ENCODE measurements at regions not wholly inside any gene's neighbourhood (a gene's known extent, or its start where the extent isn't known, plus 50 kb on each side); places are given as distances from the start of the nearest gene placed in this dataset.

DNA sequence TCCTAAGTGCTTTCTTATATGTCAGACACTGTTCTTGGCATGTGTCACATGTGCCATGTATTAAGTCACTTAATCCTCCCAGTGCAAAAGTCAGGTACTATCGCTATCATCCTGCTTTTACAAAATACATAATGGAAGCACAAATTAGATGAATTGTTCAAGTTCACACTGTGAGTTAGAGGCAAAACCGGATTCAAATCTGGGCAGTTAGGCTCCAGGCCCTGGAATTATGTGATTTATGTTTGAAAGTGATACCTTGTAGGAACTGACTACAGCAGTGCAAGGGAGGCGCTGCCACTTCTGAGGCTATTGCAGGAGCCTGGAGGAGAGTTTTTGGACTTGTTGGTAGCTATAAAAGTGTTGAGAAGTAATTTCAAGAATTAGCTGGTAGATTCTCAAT lies 358.3 kb downstream of the HLX start:
- TF ChIP-seq, protein P1, sequence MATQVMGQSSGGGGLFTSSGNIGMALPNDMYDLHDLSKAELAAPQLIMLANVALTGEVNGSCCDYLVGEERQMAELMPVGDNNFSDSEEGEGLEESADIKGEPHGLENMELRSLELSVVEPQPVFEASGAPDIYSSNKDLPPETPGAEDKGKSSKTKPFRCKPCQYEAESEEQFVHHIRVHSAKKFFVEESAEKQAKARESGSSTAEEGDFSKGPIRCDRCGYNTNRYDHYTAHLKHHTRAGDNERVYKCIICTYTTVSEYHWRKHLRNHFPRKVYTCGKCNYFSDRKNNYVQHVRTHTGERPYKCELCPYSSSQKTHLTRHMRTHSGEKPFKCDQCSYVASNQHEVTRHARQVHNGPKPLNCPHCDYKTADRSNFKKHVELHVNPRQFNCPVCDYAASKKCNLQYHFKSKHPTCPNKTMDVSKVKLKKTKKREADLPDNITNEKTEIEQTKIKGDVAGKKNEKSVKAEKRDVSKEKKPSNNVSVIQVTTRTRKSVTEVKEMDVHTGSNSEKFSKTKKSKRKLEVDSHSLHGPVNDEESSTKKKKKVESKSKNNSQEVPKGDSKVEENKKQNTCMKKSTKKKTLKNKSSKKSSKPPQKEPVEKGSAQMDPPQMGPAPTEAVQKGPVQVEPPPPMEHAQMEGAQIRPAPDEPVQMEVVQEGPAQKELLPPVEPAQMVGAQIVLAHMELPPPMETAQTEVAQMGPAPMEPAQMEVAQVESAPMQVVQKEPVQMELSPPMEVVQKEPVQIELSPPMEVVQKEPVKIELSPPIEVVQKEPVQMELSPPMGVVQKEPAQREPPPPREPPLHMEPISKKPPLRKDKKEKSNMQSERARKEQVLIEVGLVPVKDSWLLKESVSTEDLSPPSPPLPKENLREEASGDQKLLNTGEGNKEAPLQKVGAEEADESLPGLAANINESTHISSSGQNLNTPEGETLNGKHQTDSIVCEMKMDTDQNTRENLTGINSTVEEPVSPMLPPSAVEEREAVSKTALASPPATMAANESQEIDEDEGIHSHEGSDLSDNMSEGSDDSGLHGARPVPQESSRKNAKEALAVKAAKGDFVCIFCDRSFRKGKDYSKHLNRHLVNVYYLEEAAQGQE (IDR thresholded peaks at IDR 0.05; ENCODE audit: low read depth, low read length): no peak
- TF ChIP-seq MXI1 (IDR thresholded peaks at IDR 0.05; ENCODE audit: low read depth, low read length): no peak
- Histone ChIP-seq H3K9ac (no peak overlapping the region), H3K79me2 (ENCODE audit: insufficient read depth) (no peaks in the 10 kb centered on the region), H3K4me3 (ENCODE audit: low read depth in 2 of 2, low read length in 1 of 2) (no peak overlapping the region), H3K36me3 (replicated peaks in 1 of 2; ENCODE audit: control insufficient read depth in 1 of 2, insufficient read depth in 2 of 2, low read length in 1 of 2) (no peaks in the 10 kb centered on the region), H3K9me3 (no peaks in the 10 kb centered on the region), H3K4me1 (ENCODE audit: control insufficient read depth in 1 of 2, insufficient read depth in 2 of 2, low read depth in 1 of 2, low read length in 1 of 2) (no peaks in the 10 kb centered on the region; a peak in 1 of 4 replicates), H3F3A (replicated peaks; ENCODE audit: insufficient read depth) (no peaks in the 10 kb centered on the region), H3K9me2 (no peaks in the 10 kb centered on the region), H3K27ac (ENCODE audit: low read depth in 2 of 2, low read length in 1 of 2) (no peak overlapping the region), H3K4me2 (no peak overlapping the region), H3K27me3 (ENCODE audit: insufficient read depth) (no peaks in the 10 kb centered on the region), H4K20me1 (ENCODE audit: insufficient read depth) (no peaks in the 10 kb centered on the region), H2AFZ (ENCODE audit: low read depth) (no peak overlapping the region)
- no peak for DNase-seq
- POLR2A ChIA-PET: no interaction called here
- CTCF ChIA-PET: interaction anchor here (1.2 to 2.4 kb wide), 4 partner anchors 26 to 1218 kb away, joined by 4 to 6 read pairs (median 5); no protein-coding TSS in a partner anchor
- WGBS (ENCODE audit: low lambda C conversion rate): 79% methylated on average over 3 of the region's 3 CpGs

DNA sequence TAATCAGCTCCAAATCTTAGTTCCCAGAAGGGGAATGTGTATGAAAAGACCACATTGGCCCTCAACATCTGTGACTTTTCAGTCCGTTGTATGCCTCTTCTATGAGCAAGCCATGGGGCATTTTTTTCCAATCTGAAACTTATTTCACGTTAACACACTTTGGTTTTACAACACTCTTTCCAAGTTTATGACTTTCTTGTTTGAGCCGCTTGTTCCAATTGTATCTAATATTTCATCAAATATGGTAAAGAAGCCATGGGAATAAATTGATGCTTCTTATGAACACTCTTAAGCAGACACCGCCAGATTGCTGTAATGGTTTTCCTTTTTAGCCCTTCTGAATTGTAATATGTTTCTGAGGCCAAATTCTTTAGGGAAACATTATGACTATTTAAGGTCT lies 359.9 kb downstream of the HLX start:
- Histone ChIP-seq H3K27ac (ENCODE audit: low read depth in 2 of 2, low read length in 1 of 2) (no peak overlapping the region), H3K4me2 (no peak overlapping the region), H3K36me3 (replicated peaks in 1 of 2; ENCODE audit: control insufficient read depth in 1 of 2, insufficient read depth in 2 of 2, low read length in 1 of 2) (no peaks in the 10 kb centered on the region), H3K27me3 (ENCODE audit: insufficient read depth) (no peaks in the 10 kb centered on the region), H2AFZ (ENCODE audit: low read depth) (no peak overlapping the region), H3K4me3 (ENCODE audit: low read depth in 2 of 2, low read length in 1 of 2) (no peak overlapping the region), H3K4me1 (ENCODE audit: control insufficient read depth in 1 of 2, insufficient read depth in 2 of 2, low read depth in 1 of 2, low read length in 1 of 2) (no peaks in the 10 kb centered on the region; a peak in 1 of 4 replicates), H3K79me2 (ENCODE audit: insufficient read depth) (no peaks in the 10 kb centered on the region), H3K9ac (no peak overlapping the region), H3K9me2 (no peaks in the 10 kb centered on the region), H3F3A (replicated peaks; ENCODE audit: insufficient read depth) (no peaks in the 10 kb centered on the region), H3K9me3 (no peaks in the 10 kb centered on the region), H4K20me1 (ENCODE audit: insufficient read depth) (no peaks in the 10 kb centered on the region)
- TF ChIP-seq JUND (IDR thresholded peaks at IDR 0.05): no peak
- TF ChIP-seq, protein P2, sequence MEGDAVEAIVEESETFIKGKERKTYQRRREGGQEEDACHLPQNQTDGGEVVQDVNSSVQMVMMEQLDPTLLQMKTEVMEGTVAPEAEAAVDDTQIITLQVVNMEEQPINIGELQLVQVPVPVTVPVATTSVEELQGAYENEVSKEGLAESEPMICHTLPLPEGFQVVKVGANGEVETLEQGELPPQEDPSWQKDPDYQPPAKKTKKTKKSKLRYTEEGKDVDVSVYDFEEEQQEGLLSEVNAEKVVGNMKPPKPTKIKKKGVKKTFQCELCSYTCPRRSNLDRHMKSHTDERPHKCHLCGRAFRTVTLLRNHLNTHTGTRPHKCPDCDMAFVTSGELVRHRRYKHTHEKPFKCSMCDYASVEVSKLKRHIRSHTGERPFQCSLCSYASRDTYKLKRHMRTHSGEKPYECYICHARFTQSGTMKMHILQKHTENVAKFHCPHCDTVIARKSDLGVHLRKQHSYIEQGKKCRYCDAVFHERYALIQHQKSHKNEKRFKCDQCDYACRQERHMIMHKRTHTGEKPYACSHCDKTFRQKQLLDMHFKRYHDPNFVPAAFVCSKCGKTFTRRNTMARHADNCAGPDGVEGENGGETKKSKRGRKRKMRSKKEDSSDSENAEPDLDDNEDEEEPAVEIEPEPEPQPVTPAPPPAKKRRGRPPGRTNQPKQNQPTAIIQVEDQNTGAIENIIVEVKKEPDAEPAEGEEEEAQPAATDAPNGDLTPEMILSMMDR (IDR thresholded peaks at IDR 0.05): no peak
- TF ChIP-seq FOSL2 (IDR thresholded peaks at IDR 0.05; ENCODE audit: borderline replicate concordance, low read depth): no peak
- TF ChIP-seq SMC3 (IDR thresholded peaks at IDR 0.05; ENCODE audit: low read depth, low read length): no peak
- TF ChIP-seq RFX5 (IDR thresholded peaks at IDR 0.05; ENCODE audit: low read length): no peak
- no peak for TF ChIP-seq YY1 (IDR thresholded peaks at IDR 0.05; ENCODE audit: low read depth)
- TF ChIP-seq, protein P3, sequence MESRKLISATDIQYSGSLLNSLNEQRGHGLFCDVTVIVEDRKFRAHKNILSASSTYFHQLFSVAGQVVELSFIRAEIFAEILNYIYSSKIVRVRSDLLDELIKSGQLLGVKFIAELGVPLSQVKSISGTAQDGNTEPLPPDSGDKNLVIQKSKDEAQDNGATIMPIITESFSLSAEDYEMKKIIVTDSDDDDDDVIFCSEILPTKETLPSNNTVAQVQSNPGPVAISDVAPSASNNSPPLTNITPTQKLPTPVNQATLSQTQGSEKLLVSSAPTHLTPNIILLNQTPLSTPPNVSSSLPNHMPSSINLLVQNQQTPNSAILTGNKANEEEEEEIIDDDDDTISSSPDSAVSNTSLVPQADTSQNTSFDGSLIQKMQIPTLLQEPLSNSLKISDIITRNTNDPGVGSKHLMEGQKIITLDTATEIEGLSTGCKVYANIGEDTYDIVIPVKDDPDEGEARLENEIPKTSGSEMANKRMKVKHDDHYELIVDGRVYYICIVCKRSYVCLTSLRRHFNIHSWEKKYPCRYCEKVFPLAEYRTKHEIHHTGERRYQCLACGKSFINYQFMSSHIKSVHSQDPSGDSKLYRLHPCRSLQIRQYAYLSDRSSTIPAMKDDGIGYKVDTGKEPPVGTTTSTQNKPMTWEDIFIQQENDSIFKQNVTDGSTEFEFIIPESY (IDR thresholded peaks at IDR 0.05; ENCODE audit: borderline replicate concordance, low read depth): no peak
- no peak for TF ChIP-seq MXI1 (IDR thresholded peaks at IDR 0.05; ENCODE audit: low read depth, low read length)
- no peak for TF ChIP-seq ELF1 (IDR thresholded peaks at IDR 0.05)
- TF ChIP-seq POLR2AphosphoS5 (IDR thresholded peaks at IDR 0.05; ENCODE audit: low read depth, low read length): no peak
- no peak for TF ChIP-seq EZH2phosphoT487 (IDR thresholded peaks at IDR 0.05; ENCODE audit: borderline replicate concordance, low read depth)
- no peak for DNase-seq
- ChIA-PET POLR2A (no interaction called here), CTCF (interaction anchor here (0.9 to 2.4 kb wide), 3 partner anchors 10 to 196 kb away, joined by 3 to 9 read pairs (median 6); no protein-coding TSS in a partner anchor)
- 91% methylated on average over 4 of the region's 4 CpGs for WGBS (ENCODE audit: low lambda C conversion rate)
